MM.1S (cell line): ENCODE measurements at regions not wholly inside any gene's neighbourhood (a gene's known extent, or its start where the extent isn't known, plus 50 kb on each side); places are given as distances from the start of the nearest gene placed in this dataset.

ENCODE experiments used
- CTCF ChIP-seq: fragments of 300-600 bp; sonication (generic); IDR thresholded peaks from 2 replicates; pipeline ENCODE4 v1.5.1; 2016; ENCODE audit warnings: antibody characterized with exemption, low read length, mixed read lengths
- EZH2 ChIP-seq: fragments of 300-600 bp; sonication (generic); optimal IDR thresholded peaks from 2 replicates; pipeline ENCODE3; 2017; ENCODE audit warnings: low read depth, mild to moderate bottlenecking, antibody characterized with exemption, low read length, mixed read lengths
- EZH2phosphoT487 ChIP-seq: fragments of 300-600 bp; sonication (generic); IDR thresholded peaks from 2 replicates; pipeline ENCODE4 v1.6.1; 2018; ENCODE audit warnings: antibody characterized with exemption, low read length

GRCh38 chr18:25710981-25711380 is 359.0 kb upstream of the ZNF521 start:
- TF ChIP-seq EZH2 (no peak), CTCF (no peak), EZH2phosphoT487 (no peak)
